Nephron (organoid): ENCODE measurements at regions not wholly inside any gene's neighbourhood (a gene's known extent, or its start where the extent isn't known, plus 50 kb on each side); places are given as distances from the start of the nearest gene placed in this dataset.
"Not testable (repeated sequence)": the region's sequence is repeated elsewhere in the genome, so short reads cannot be mapped to it uniquely, and the experiment has no call there.

ENCODE experiments used
- H3K27ac Mint-ChIP-seq, 3 experiments: 2 replicates each; pipeline ENCODE4 v1.8.0; 2020; ENCODE audit warnings: mixed read lengths in 3 of 3, mild to moderate bottlenecking in 2 of 3, moderate library complexity in 1 of 3
- H3K27me3 Mint-ChIP-seq: 2 replicates; pipeline ENCODE4 v1.8.0; 2021; ENCODE audit warnings: low read depth, mild to moderate bottlenecking, moderate library complexity, mixed read lengths
- H3K36me3 Mint-ChIP-seq: 2 replicates; pipeline ENCODE4 v1.8.0; 2020; ENCODE audit warnings: low read depth, mixed read lengths
- H3K4me1 Mint-ChIP-seq: 2 replicates; pipeline ENCODE4 v1.8.0; 2020; ENCODE audit warnings: mixed read lengths
- H3K4me3 Mint-ChIP-seq, 3 experiments: 2 replicates each; pipeline ENCODE4 v1.8.0; 2020; ENCODE audit warnings: mild to moderate bottlenecking in 3 of 3, mixed read lengths in 3 of 3, moderate library complexity in 2 of 3
- H3K9me3 Mint-ChIP-seq: 2 replicates; pipeline ENCODE4 v1.8.0; 2020; ENCODE audit warnings: mixed read lengths
- CTCF ChIP-seq, 3 experiments: fragments of 200-600 bp; sonication (generic); IDR thresholded peaks; one replicate each; pipeline ENCODE4 v1.5.0; 2021; ENCODE audit warnings: antibody characterized with exemption in 3 of 3; ENCODE audit not compliant: unreplicated experiment in 3 of 3

DNA sequence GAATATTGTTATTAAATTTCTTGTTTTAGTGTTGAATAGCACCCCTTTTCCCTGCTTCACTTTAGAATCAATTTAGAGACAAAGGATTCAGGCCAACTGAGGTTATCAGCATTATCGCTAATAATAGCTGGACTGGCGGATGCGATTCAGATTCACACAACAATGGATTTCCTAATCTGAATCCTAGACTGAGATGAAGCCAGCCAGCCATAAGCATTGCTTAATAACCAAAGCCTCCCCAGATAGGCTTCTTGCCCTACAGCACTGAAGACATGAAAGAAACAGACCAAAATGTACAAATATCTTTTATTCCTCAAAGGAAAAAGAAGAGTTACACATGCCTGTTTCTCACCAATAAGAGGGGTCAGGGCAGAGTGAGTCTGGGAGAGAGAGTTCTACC lies 94.0 kb upstream of the FBXO28 start:
- H3K27me3 Mint-ChIP-seq, H3K36me3 Mint-ChIP-seq, H3K4me1 Mint-ChIP-seq, H3K27ac Mint-ChIP-seq, H3K4me3 Mint-ChIP-seq, H3K9me3 Mint-ChIP-seq: not testable (repeated sequence)

GRCh38 chr1:224015782-224016181 lies 98.1 kb upstream of the FBXO28 start:
- not testable (repeated sequence) for H3K27ac Mint-ChIP-seq, H3K4me1 Mint-ChIP-seq, H3K9me3 Mint-ChIP-seq, H3K36me3 Mint-ChIP-seq, H3K4me3 Mint-ChIP-seq, H3K27me3 Mint-ChIP-seq

GRCh38 chr1:224014330-224014649 lies 99.6 kb upstream of the FBXO28 start:
- peaks cover 5% of the 10 kb centered on the region for H3K9me3 Mint-ChIP-seq
- H3K4me1 Mint-ChIP-seq = no peaks in the 10 kb centered on the region
- no peak overlapping the region for H3K4me3 Mint-ChIP-seq
- no peak overlapping the region for H3K27ac Mint-ChIP-seq
- no peaks in the 10 kb centered on the region for H3K27me3 Mint-ChIP-seq
- no peak for TF ChIP-seq CTCF (IDR thresholded peaks at IDR 0.05; ENCODE audit: unreplicated experiment in 3 of 3)
- peaks cover 4% of the 10 kb centered on the region for H3K36me3 Mint-ChIP-seq

DNA sequence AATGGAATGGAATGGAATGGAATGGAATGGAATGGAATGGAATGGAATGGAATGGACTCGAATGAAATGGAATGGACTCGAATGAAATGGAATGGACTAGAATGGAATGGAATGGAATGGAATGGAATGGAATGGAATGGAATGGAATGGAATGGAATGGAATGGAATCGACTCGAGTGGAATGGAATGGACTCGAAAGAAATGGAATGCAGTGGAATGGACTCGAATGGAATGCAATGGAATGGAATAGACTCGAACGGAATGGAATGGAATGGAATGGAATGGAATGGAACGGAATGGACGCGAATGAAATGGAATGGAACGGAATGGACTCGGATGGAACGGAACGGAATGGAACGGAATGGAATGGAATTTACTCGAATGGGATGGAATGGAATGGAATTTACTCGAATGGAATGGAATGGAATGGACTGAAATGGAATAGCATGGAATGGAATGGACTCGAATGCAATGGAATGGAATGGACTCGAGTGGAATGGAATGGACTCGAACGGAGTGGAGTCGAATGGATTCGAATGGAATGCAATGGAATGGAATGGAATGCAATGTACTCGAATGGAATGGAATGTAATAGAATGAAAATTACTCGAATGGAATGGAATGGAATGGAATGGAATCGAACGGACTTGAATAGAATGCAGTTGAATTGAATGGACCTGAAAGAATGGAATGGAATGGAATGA lies 100.1 kb upstream of the FBXO28 start:
- H3K9me3 Mint-ChIP-seq, H3K4me3 Mint-ChIP-seq, H3K4me1 Mint-ChIP-seq, H3K27me3 Mint-ChIP-seq, H3K36me3 Mint-ChIP-seq, H3K27ac Mint-ChIP-seq: not testable (repeated sequence)

GRCh38 chr1:224012807-224013434 lies 101.0 kb upstream of the FBXO28 start:
- H3K4me3 Mint-ChIP-seq = not testable (repeated sequence)

GRCh38 chr1:224012162-224012561 lies 101.7 kb upstream of the FBXO28 start:
- H3K4me1 Mint-ChIP-seq, H3K27ac Mint-ChIP-seq, H3K27me3 Mint-ChIP-seq, H3K4me3 Mint-ChIP-seq: not testable (repeated sequence)
- Mint-ChIP-seq H3K9me3 (peaks cover 19% of the 10 kb centered on the region), H3K36me3 (peaks cover 18% of the 10 kb centered on the region)

More at GRCh38 chr1:224012807-224013434, 101.0 kb upstream of the FBXO28 start:
- not testable (repeated sequence) for H3K27me3 Mint-ChIP-seq, H3K4me1 Mint-ChIP-seq, H3K27ac Mint-ChIP-seq
- Mint-ChIP-seq H3K36me3 (peaks cover 15% of the 10 kb centered on the region), H3K9me3 (peaks cover 14% of the 10 kb centered on the region)

- H3K27ac Mint-ChIP-seq, H3K4me3 Mint-ChIP-seq, H3K27me3 Mint-ChIP-seq, H3K4me1 Mint-ChIP-seq: not testable (repeated sequence)
- peaks cover 20% of the 10 kb centered on the region for H3K9me3 Mint-ChIP-seq
- H3K36me3 Mint-ChIP-seq = peaks cover 20% of the 10 kb centered on the region
Measured at GRCh38 chr1:224011751-224012150, 102.2 kb upstream of the FBXO28 start.

- not testable (repeated sequence) for H3K27me3 Mint-ChIP-seq, H3K4me3 Mint-ChIP-seq, H3K27ac Mint-ChIP-seq, H3K4me1 Mint-ChIP-seq
- Mint-ChIP-seq H3K9me3 (peaks cover 21% of the 10 kb centered on the region), H3K36me3 (peaks cover 24% of the 10 kb centered on the region)
Measured at GRCh38 chr1:224011153-224011552, 102.8 kb upstream of the FBXO28 start.

DNA sequence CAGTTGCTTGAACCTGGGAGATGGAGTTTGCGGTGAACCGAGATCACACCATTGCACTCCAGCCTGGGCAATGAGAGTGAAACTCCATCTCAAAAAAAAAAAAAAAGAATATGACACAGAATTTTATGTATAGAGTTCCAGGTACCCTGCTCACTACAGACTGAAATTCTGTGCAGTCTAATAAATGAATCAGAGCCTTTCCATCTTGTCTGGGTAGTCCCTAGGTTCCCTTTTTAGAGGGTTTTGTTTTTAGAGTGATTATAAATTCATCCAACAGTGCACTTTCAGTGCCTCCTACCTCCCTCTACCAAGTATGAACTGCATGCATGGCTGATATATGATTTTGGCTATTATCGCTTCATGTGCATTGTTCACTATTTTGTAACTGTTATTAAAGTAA lies 107.9 kb upstream of the FBXO28 start:
- not testable (repeated sequence) for H3K4me3 Mint-ChIP-seq, H3K4me1 Mint-ChIP-seq, H3K27ac Mint-ChIP-seq, H3K27me3 Mint-ChIP-seq
- peaks cover 23% of the 10 kb centered on the region for H3K9me3 Mint-ChIP-seq
- peaks cover 36% of the 10 kb centered on the region for H3K36me3 Mint-ChIP-seq

DNA sequence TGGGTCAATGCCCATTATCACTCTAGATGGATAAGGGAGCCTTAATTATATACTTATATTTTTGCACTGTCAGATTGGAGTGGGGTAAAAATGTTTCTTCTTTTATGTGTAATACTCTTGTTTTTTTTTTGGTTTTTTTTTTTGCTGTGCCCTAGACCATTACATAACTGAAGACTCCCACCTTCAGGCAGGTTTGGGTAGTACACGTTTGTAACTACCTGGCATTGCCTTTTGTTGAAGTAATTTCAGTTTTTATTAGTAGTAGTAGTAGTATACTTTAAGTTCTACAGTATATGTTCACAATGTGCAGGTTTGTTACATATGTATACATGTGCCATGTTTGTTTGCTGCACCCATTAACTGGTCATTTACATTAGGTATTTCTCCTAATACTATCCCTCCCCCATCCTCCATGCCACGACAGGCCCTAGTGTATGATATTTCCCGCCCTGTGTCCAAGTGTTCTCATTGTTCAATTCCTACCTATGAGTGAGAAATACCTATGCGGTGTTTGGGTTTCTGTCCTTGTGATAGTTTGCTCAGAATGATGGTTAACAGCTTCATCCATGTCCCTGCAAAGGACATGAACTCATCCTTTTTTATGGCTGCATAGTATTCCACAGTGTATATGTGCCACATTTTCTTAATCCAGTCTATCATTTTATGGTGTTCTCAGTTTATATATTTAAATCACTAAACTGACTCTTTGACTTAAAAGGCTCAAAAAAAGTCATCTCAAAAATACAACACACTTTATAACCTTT lies 109.2 kb upstream of the FBXO28 start:
- not testable (repeated sequence) for H3K27me3 Mint-ChIP-seq, H3K4me3 Mint-ChIP-seq, H3K27ac Mint-ChIP-seq, H3K4me1 Mint-ChIP-seq
- H3K9me3 Mint-ChIP-seq = peaks cover 18% of the 10 kb centered on the region
- peaks cover 36% of the 10 kb centered on the region for H3K36me3 Mint-ChIP-seq
- TF ChIP-seq CTCF (IDR thresholded peaks at IDR 0.05; ENCODE audit: unreplicated experiment in 3 of 3) = peak; percentile 18 to 40 (median 28)

GRCh38 chr1:224003896-224004295 lies 110.0 kb upstream of the FBXO28 start:
- H3K4me1 Mint-ChIP-seq, H3K4me3 Mint-ChIP-seq, H3K27me3 Mint-ChIP-seq, H3K27ac Mint-ChIP-seq: not testable (repeated sequence)
- Mint-ChIP-seq H3K9me3 (peaks cover 18% of the 10 kb centered on the region), H3K36me3 (peaks cover 36% of the 10 kb centered on the region)

- H3K36me3 Mint-ChIP-seq = peaks cover 20% of the 10 kb centered on the region
- H3K9me3 Mint-ChIP-seq, H3K27ac Mint-ChIP-seq, H3K4me3 Mint-ChIP-seq, H3K4me1 Mint-ChIP-seq, H3K27me3 Mint-ChIP-seq: not testable (repeated sequence)
Measured at GRCh38 chr1:224001757-224002156, 112.2 kb upstream of the FBXO28 start.

DNA sequence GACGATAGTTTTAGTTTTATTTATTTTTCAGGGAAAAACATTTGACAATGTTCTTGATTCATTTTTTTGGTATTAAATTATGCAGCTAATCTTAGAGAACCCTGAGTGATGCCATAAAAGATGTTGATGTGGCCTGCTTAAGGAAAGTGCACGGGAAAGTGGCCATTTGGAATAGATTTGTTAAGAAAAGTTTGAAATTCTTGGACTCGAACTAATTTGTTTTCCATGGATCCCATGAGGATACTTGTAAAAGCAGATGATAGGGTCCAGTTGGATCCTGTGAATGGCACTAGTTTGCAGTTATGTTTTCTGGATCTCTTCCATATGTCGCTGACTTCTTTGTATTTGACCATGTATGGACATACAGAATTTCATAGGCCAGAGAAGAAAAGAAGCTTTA lies 114.2 kb upstream of the FBXO28 start:
- not testable (repeated sequence) for H3K4me1 Mint-ChIP-seq, H3K27me3 Mint-ChIP-seq, H3K9me3 Mint-ChIP-seq, H3K27ac Mint-ChIP-seq, H3K4me3 Mint-ChIP-seq
- H3K36me3 Mint-ChIP-seq = peaks cover 11% of the 10 kb centered on the region
